Neural progenitor cell (in vitro differentiated cells): ENCODE measurements at regions not wholly inside any gene's neighbourhood (a gene's known extent, or its start where the extent isn't known, plus 50 kb on each side); places are given as distances from the start of the nearest gene placed in this dataset.

ENCODE experiments used
- EZH2 ChIP-seq: fragments of 200-600 bp; sonication (generic); IDR thresholded peaks from 2 replicates; pipeline ENCODE4 v1.6.1; 2017; ENCODE audit warnings: antibody characterized with exemption, mild to moderate bottlenecking, moderate library complexity
- EZH2phosphoT487 ChIP-seq: fragments of 200-600 bp; sonication (generic); IDR thresholded peaks from 2 replicates; pipeline ENCODE4 v1.6.1; 2017; ENCODE audit warnings: antibody characterized with exemption
- TF ChIP-seq, protein P1 (sequence below): fragments of 200-600 bp; sonication (generic); IDR thresholded peaks from 2 replicates; pipeline ENCODE4 v1.5.1; 2017; ENCODE audit warnings: antibody characterized with exemption, mild to moderate bottlenecking

DNA sequence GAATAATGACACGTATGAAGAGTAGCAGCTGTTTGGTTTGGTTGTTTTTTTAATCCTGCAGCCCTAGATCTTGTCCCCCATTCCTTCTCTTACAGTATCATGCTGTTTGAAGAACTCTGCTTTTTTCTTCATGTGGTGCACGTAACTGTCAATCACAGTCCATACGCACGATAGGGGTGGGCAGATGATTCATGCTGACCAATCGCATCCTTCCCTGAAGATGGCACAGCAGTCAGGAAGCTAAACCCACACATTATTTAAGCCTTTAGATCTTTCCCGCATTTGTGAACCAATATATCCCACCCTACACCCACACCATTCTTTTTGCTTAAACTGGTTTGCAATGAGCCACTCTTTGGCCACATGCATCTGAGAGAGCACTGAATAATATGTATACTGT is 158.9 kb upstream of the PLEKHA5 start:
- TF ChIP-seq, protein P1, sequence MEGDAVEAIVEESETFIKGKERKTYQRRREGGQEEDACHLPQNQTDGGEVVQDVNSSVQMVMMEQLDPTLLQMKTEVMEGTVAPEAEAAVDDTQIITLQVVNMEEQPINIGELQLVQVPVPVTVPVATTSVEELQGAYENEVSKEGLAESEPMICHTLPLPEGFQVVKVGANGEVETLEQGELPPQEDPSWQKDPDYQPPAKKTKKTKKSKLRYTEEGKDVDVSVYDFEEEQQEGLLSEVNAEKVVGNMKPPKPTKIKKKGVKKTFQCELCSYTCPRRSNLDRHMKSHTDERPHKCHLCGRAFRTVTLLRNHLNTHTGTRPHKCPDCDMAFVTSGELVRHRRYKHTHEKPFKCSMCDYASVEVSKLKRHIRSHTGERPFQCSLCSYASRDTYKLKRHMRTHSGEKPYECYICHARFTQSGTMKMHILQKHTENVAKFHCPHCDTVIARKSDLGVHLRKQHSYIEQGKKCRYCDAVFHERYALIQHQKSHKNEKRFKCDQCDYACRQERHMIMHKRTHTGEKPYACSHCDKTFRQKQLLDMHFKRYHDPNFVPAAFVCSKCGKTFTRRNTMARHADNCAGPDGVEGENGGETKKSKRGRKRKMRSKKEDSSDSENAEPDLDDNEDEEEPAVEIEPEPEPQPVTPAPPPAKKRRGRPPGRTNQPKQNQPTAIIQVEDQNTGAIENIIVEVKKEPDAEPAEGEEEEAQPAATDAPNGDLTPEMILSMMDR: no peak
- TF ChIP-seq EZH2 (no peak), EZH2phosphoT487 (no peak)
